ENCODE measurements at regions not wholly inside any gene's neighbourhood (a gene's known extent, or its start where the extent isn't known, plus 50 kb on each side); places are given as distances from the start of the nearest gene placed in this dataset.

DNA sequence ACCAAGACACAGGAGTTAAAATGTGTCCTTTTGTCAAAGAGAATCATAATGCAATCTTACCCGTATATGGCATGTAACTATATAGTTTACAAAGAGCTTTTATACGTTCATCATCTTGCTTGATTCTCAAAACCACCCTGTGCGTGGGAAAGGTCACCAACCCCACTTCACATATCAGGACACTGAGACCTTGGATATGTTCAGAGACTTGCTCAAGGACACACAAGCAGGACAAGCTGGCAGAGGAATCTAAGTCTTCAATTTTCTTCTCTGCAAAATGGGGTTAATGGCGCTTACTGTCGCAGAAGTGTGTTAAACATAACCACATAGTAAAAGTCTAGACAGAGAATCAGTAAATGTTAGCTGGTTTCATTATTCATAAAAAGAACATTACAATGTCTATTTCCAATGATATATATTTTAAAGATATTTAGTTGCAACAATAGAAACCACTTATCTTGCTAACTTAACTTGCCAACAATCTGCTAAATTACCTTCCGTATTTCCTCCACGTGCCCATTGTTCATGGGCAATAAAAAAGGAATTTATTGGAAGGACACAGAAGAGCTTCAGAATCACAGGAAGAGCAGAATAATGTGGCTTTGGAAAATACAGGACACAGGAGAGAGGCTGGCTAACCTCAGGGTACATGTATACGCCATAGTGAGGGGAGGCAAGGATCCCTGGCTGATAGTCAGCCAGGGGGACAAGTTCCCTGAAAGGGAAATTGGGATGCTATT is 64.6 kb upstream of the TAPT1 start:
- DNase-seq (ENCODE audit: low read depth): no peak
- H3K4me3 ChIP-seq (ENCODE audit: control insufficient read depth, low read depth, low read length): no peak overlapping the region
- no peak for TF ChIP-seq CTCF (conservative IDR thresholded peaks at IDR 0.05; ENCODE audit: control insufficient read depth, insufficient read depth, low read depth, low read length)

DNA sequence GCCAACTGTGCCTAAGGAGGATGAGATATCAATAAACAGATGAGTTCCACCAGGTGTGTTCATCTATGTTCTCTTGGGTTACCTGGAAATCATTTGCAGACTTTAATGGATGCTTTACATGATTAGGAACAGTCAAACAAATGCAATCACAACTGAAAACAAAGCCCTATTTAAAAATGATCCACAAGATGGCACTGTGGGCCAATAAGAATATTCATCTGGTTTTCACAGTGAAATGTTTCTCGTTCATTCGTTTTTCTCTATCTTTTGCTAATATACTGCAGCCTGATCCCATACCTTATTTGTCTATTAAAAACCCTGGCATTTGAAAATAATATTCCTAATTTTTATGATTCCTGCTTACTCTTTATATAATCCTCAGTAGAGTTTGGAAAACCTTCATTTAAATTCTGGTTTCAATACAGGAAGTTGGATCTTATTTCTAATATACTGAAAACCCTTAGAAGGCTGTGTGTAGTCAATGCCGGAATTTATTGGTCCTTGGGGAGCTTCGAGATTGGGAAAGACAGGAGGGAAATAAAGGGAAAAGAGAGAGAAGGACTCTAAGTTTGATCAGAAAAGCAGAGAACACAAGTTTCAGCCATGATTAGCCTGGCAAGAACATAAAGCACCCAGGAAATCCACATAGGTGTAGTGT is 63.8 kb upstream of the TAPT1 start:
- peak; percentile 58 for TF ChIP-seq CTCF (conservative IDR thresholded peaks at IDR 0.05; ENCODE audit: control insufficient read depth, insufficient read depth, low read depth, low read length)
- no peak overlapping the region for H3K4me3 ChIP-seq (ENCODE audit: control insufficient read depth, low read depth, low read length)
- peak; percentile 48 for DNase-seq (ENCODE audit: low read depth)

- H3K4me3 ChIP-seq (ENCODE audit: control insufficient read depth, low read depth, low read length): no peak overlapping the region
- no peak for TF ChIP-seq CTCF (conservative IDR thresholded peaks at IDR 0.05; ENCODE audit: control insufficient read depth, insufficient read depth, low read depth, low read length)
- DNase-seq (ENCODE audit: low read depth): no peak
These were observed 57.8 kb upstream of the TAPT1 start for GRCh38 chr4:16284050-16284449.

DNA sequence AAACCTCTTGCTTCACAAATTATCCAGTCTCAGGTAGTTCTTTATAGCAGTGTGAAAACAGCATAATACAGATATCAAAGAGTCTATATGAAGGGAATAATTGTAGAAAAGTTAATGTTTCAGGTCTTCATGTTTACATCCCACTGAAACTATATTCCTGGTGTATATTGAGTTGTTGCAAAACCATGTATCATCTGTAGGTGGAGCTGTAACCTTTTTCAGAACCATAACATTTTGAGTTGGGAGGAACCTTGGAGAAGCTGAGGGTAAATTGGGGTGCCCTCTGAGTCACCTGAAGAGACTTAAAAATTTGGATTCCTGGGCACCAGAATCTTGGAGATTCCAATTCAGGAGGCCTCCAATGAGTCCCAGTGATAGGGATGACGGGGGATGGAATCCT is 51.9 kb upstream of the TAPT1 start:
- peak; percentile 30 for TF ChIP-seq CTCF (conservative IDR thresholded peaks at IDR 0.05; ENCODE audit: control insufficient read depth, insufficient read depth, low read depth, low read length)
- no peak for DNase-seq (ENCODE audit: low read depth)
- no peak overlapping the region for H3K4me3 ChIP-seq (ENCODE audit: control insufficient read depth, low read depth, low read length)

All from fibroblast of mammary gland (primary cell).